ENCODE measurements at regions not wholly inside any gene's neighbourhood (a gene's known extent, or its start where the extent isn't known, plus 50 kb on each side); places are given as distances from the start of the nearest gene placed in this dataset.

DNA sequence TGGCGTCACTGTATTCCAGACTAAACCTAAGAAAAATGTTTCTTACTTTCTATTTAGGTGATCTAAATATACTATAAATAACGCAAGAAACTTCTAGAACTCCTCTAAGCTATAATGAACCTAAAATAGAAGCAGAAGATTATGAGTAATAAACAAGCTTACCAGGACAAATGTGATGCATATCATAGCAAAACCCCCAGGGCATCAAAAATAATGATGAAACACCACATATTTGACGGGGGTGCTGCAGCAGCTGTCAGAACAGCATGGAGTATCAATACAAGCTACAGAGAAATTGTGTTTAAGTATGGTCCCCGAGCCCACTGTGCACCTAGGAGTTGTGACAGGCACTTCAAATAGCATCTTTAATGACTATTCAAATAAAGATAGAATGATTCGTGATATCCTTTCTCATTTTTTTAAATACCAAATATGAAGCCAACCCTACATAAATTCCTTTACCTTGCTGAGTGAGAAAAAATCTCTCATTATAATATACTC, 337.3 kb downstream of the CENPC start:
- Histone ChIP-seq H3K4me3 (ENCODE audit: low read depth, low read length) (no peak overlapping the region), H3K27me3 (ENCODE audit: control insufficient read depth, insufficient read depth, low read length) (no peaks in the 10 kb centered on the region), H3K9me3 (ENCODE audit: control insufficient read depth, insufficient read depth, low read length) (peaks cover 10% of the 10 kb centered on the region; the same call in 1 of the 2 replicates), H3K27ac (ENCODE audit: low read depth, low read length) (no peak overlapping the region)
- no peak for DNase-seq (ENCODE audit: low read depth, low spot score)
- ChIA-PET CTCF (no interaction called here), POLR2A (no interaction called here)
- TF ChIP-seq, protein P1, sequence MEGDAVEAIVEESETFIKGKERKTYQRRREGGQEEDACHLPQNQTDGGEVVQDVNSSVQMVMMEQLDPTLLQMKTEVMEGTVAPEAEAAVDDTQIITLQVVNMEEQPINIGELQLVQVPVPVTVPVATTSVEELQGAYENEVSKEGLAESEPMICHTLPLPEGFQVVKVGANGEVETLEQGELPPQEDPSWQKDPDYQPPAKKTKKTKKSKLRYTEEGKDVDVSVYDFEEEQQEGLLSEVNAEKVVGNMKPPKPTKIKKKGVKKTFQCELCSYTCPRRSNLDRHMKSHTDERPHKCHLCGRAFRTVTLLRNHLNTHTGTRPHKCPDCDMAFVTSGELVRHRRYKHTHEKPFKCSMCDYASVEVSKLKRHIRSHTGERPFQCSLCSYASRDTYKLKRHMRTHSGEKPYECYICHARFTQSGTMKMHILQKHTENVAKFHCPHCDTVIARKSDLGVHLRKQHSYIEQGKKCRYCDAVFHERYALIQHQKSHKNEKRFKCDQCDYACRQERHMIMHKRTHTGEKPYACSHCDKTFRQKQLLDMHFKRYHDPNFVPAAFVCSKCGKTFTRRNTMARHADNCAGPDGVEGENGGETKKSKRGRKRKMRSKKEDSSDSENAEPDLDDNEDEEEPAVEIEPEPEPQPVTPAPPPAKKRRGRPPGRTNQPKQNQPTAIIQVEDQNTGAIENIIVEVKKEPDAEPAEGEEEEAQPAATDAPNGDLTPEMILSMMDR (IDR thresholded peaks at IDR 0.05; ENCODE audit: low read depth, low read length): no peak

DNA sequence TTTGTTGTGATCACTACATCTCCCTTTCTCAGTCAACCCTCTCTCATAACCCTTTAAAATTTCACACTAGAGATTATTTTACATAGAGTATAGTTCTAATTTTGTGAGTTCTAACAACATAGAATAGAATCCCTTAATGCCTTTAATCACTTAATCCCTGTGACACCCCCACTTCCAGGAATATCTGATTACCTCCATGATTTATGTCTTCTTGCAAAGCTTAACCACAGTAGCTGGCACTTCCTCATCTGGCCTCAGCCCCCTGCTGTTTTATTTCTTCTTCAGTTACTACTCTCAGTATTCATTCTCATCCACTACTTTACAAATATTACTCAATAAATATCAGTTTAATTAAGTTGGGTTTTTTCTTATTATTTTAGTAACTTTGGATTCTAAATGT, 340.9 kb downstream of the CENPC start:
- DNase-seq (ENCODE audit: low read depth, low spot score): no peak
- POLR2A ChIA-PET: no interaction called here
- CTCF ChIA-PET: no interaction called here
- Histone ChIP-seq H3K4me3 (ENCODE audit: low read depth, low read length) (no peak overlapping the region), H3K9me3 (ENCODE audit: control insufficient read depth, insufficient read depth, low read length) (peaks cover 8% of the 10 kb centered on the region), H3K27me3 (ENCODE audit: control insufficient read depth, insufficient read depth, low read length) (no peaks in the 10 kb centered on the region), H3K27ac (ENCODE audit: low read depth, low read length) (no peak overlapping the region)
- TF ChIP-seq, protein P1 (IDR thresholded peaks at IDR 0.05; ENCODE audit: low read depth, low read length): no peak

DNA sequence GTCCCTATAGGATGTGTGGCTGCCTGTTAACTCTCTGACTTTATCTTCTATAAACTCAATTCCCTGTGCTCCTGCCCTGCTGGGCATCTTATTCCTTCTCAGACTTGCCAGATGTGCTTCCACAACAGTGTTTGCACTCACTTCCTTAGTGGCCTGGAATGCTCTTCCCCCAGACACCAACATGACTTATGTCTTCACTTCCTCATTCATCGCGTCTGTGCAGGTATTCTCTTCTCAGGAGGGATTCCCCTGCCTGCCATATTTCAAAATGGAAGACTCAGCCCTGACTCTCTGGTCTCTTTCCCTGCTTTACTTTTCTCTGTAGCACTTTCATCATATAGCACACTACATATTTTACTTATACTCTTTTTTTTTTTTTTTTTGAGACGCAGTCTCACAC, 344.0 kb downstream of the CENPC start:
- Histone ChIP-seq H3K4me3 (ENCODE audit: low read depth, low read length) (no peak overlapping the region), H3K27me3 (ENCODE audit: control insufficient read depth, insufficient read depth, low read length) (no peaks in the 10 kb centered on the region), H3K27ac (ENCODE audit: low read depth, low read length) (no peak overlapping the region), H3K9me3 (ENCODE audit: control insufficient read depth, insufficient read depth, low read length) (peaks cover 8% of the 10 kb centered on the region)
- no peak for DNase-seq (ENCODE audit: low read depth, low spot score)
- TF ChIP-seq, protein P1 (IDR thresholded peaks at IDR 0.05; ENCODE audit: low read depth, low read length): no peak
- ChIA-PET POLR2A (no interaction called here), CTCF (no interaction called here)

DNA sequence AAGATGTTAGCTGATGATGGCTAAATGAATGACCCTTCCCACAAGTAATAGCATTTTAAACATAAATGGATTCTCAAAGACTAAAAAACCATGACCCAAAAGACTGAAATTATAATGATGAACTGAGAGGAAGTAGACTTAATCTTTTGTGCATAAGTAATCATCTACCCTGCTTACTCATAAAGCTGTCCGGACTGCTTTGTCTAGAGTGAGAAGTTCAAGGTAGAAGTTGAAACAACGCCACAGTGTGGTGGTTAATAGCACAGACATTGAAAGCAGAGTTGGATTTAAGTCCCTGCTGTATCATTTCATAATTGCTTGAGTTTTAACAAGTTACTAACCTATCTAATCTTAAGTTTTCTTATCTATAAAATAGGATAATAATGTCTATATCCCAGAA, 346.6 kb downstream of the CENPC start:
- TF ChIP-seq, protein P1 (IDR thresholded peaks at IDR 0.05; ENCODE audit: low read depth, low read length): no peak
- no peak for DNase-seq (ENCODE audit: low read depth, low spot score)
- POLR2A ChIA-PET: no interaction called here

DNA sequence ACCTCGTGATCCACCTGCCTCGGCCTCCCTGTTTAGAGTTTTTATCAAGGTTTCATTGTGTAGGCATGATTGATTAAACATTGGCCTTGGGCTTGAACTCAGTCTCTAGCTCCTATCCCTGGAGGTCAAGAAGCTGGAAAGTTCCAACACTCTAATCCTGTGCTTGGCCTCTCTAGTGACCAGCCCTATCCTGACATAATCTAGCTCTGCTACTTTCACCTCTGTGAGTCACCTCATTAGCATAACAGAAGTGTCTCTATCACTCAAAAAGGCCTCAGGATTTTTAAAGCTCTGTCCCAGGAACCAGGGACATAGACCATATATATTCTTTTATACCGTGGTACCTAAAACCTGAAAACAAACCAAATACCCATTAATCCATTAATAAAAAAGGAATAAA, 377.5 kb downstream of the CENPC start:
- ChIA-PET CTCF (no interaction called here), POLR2A (no interaction called here)
- Histone ChIP-seq H3K27ac (ENCODE audit: low read depth, low read length) (no peak overlapping the region), H3K27me3 (ENCODE audit: control insufficient read depth, insufficient read depth, low read length) (no peaks in the 10 kb centered on the region), H3K9me3 (ENCODE audit: control insufficient read depth, insufficient read depth, low read length) (no peaks in the 10 kb centered on the region), H3K4me3 (ENCODE audit: low read depth, low read length) (no peak overlapping the region)
- DNase-seq (ENCODE audit: low read depth, low spot score): no peak
- TF ChIP-seq, protein P1 (IDR thresholded peaks at IDR 0.05; ENCODE audit: low read depth, low read length): no peak

More for the DNA sequence above, 346.6 kb downstream of the CENPC start:
- H3K27me3 ChIP-seq (ENCODE audit: control insufficient read depth, insufficient read depth, low read length): no peaks in the 10 kb centered on the region
- CTCF ChIA-PET: no interaction called here
- no peak overlapping the region for H3K27ac ChIP-seq (ENCODE audit: low read depth, low read length)
- H3K9me3 ChIP-seq (ENCODE audit: control insufficient read depth, insufficient read depth, low read length): peaks cover 8% of the 10 kb centered on the region
- H3K4me3 ChIP-seq (ENCODE audit: low read depth, low read length): no peak overlapping the region

Data from AG04450 (cell line).